Transverse colon (tissue), 4 donors: ENCODE measurements at regions not wholly inside any gene's neighbourhood (a gene's known extent, or its start where the extent isn't known, plus 50 kb on each side); places are given as distances from the start of the nearest gene placed in this dataset.
A peak's percentile ranks its signal among the peaks of the same experiment; 100 is the strongest.

Source experiments
- DNase-seq: peaks from one replicate; pipeline ENCODE4 v3.0.0-alpha.2; 2019
- H3K27ac ChIP-seq, 4 donors: fragments of 200-600 bp; sonication (generic); 2 replicates each; pipeline ENCODE4 v1.5.1; 2016 to 2018; ENCODE audit warnings: inconsistent platforms in 4 of 4
- H3K27me3 ChIP-seq: fragments of 200-600 bp; sonication (generic); 2 replicates; pipeline ENCODE4 v1.5.1; 2017; ENCODE audit warnings: inconsistent platforms
- H3K36me3 ChIP-seq, 4 donors: fragments of 200-600 bp; sonication (generic); 2 replicates each; pipeline ENCODE4 v1.5.1; 2017 to 2019; ENCODE audit warnings: inconsistent platforms in 4 of 4
- H3K4me1 ChIP-seq, 4 donors: fragments of 200-600 bp; sonication (generic); 2 replicates each; pipeline ENCODE4 v1.5.1; 2017 to 2020; ENCODE audit warnings: inconsistent platforms in 4 of 4
- H3K4me3 ChIP-seq, 4 donors: fragments of 200-600 bp; sonication (generic); 1 replicate in 1 of 4; 2 replicates in 3 of 4; pipeline versions ENCODE4 v1.5.1 to v1.6.1; 2017 to 2019; ENCODE audit warnings: inconsistent platforms in 4 of 4
- H3K9me3 ChIP-seq, 2 donors: fragments of 200-600 bp; sonication (generic); 2 replicates each; pipeline ENCODE4 v1.5.1; 2017 to 2019; ENCODE audit warnings: inconsistent platforms in 2 of 2
- CTCF ChIP-seq, 5 experiments: fragments of 200-600 bp in 3 of 5; fragments of 450-650 bp in 2 of 5; sonication (generic) in 3 of 5; IDR thresholded peaks; 1 replicate in 2 of 5; 2 replicates in 3 of 5; pipeline ENCODE4 v1.5.1; 2016 to 2017; ENCODE audit warnings: antibody characterized with exemption in 5 of 5, inconsistent platforms in 3 of 5, mild to moderate bottlenecking in 2 of 5, moderate library complexity in 1 of 5
- EP300 ChIP-seq: sonication (generic); formaldehyde crosslinking; IDR thresholded peaks from one replicate; pipeline ENCODE4 v1.6.1; 2017; ENCODE audit warnings: antibody characterized with exemption, low read depth
- POLR2A ChIP-seq: fragments of 450-650 bp; IDR thresholded peaks from one replicate; pipeline ENCODE4 v1.6.1; 2016; ENCODE audit warnings: antibody characterized with exemption, mild to moderate bottlenecking, moderate library complexity
- POLR2AphosphoS5 ChIP-seq, 3 donors: sonication (generic); formaldehyde crosslinking; IDR thresholded peaks; one replicate each; pipeline ENCODE4 v1.6.1; 2016; ENCODE audit warnings: antibody characterized with exemption in 3 of 3
- WGBS, 2 donors: methylation state at CpG; one replicate each; pipeline ENCODE4 v1.1.5; 2018; ENCODE audit warnings: low coverage in 1 of 2; 5-methylcytosine and 5-hydroxymethylcytosine counted together
- in situ Hi-C, 4 donors: fragments of 200-750 bp; cut with MboI; loops; one replicate each; pipeline versions ENCODE4 v1.15.0 to v1.15.1; 2017; ENCODE audit warnings: low sequenced_read_pairs in 3 of 4, low pct_ligation_motif_present in 1 of 4, low pct_unique_long_range_greater_than_20kb in 1 of 4
- intact Hi-C: fragments of 100-400 bp; cut with DNase I; formaldehyde crosslinking; loops from one replicate; pipeline ENCODE4 v1.15.1; 2023; ENCODE audit warnings: low total_unique reads

GRCh38 chr11:114790910-114791309 lies 112.6 kb downstream of the NXPE2 start:
- in situ Hi-C loops, result no loop called here

GRCh38 chr11:114794048-114794684 lies 115.8 kb downstream of the NXPE2 start:
- no peaks in the 10 kb centered on the region for H3K9me3 ChIP-seq
- TF ChIP-seq POLR2A, result no peak
- TF ChIP-seq CTCF (IDR thresholded peaks at IDR 0.05), result no peak
- no peak for TF ChIP-seq EP300
- TF ChIP-seq POLR2AphosphoS5 (IDR thresholded peaks at IDR 0.05), result no peak
- DNase-seq, result no peak
- H3K27ac ChIP-seq, result no peak overlapping the region
- H3K4me1 ChIP-seq, result no peaks in the 10 kb centered on the region
- intact Hi-C loops, result no loop called here
- WGBS, 2 donors, result 24 to 41% methylated on average over 3 of the region's 3 CpGs
- in situ Hi-C loops, result no loop called here
- no peaks in the 10 kb centered on the region for H3K27me3 ChIP-seq
- H3K4me3 ChIP-seq, result no peak overlapping the region
- H3K36me3 ChIP-seq, result no peaks in the 10 kb centered on the region

More at GRCh38 chr11:114790910-114791309, 112.6 kb downstream of the NXPE2 start:
- Histone ChIP-seq H3K4me1 (no peaks in the 10 kb centered on the region), H3K27ac (no peak overlapping the region), H3K27me3 (no peaks in the 10 kb centered on the region), H3K9me3 (no peaks in the 10 kb centered on the region), H3K4me3 (no peak overlapping the region), H3K36me3 (no peaks in the 10 kb centered on the region)
- DNase-seq, result no peak
- intact Hi-C loops, result no loop called here
- TF ChIP-seq EP300 (no peak), CTCF (IDR thresholded peaks at IDR 0.05) (no peak), POLR2A (no peak), POLR2AphosphoS5 (IDR thresholded peaks at IDR 0.05) (no peak)
- WGBS, 2 donors, result 40 to 70% methylated on average over 3 of the region's 3 CpGs

- in situ Hi-C loops, result no loop called here
- intact Hi-C loops, result no loop called here
- Histone ChIP-seq H3K4me1 (no peaks in the 10 kb centered on the region), H3K27me3 (no peaks in the 10 kb centered on the region), H3K9me3 (no peaks in the 10 kb centered on the region), H3K27ac (no peak overlapping the region), H3K4me3 (no peak overlapping the region), H3K36me3 (no peaks in the 10 kb centered on the region)
- 41 to 57% methylated on average over 8 to 9 of the region's 9 CpGs for WGBS, 2 donors
- TF ChIP-seq POLR2AphosphoS5 (IDR thresholded peaks at IDR 0.05), result peak in 1 of 3 donors; percentile 36
- no peak for TF ChIP-seq CTCF (IDR thresholded peaks at IDR 0.05)
- no peak for DNase-seq
These were observed 118.8 kb downstream of the NXPE2 start for GRCh38 chr11:114796954-114797721.

GRCh38 chr11:114799476-114799875 lies 121.1 kb downstream of the NXPE2 start:
- no peaks in the 10 kb centered on the region for H3K4me1 ChIP-seq
- 33 to 40% methylated on average over 3 to 6 of the region's 6 CpGs for WGBS, 2 donors
- in situ Hi-C loops, result no loop called here
- H3K4me3 ChIP-seq, result no peak overlapping the region
- no peak overlapping the region for H3K27ac ChIP-seq
- intact Hi-C loops, result no loop called here
- no peak for DNase-seq
- TF ChIP-seq EP300 (no peak), POLR2AphosphoS5 (IDR thresholded peaks at IDR 0.05) (no peak), POLR2A (no peak), CTCF (IDR thresholded peaks at IDR 0.05) (no peak)
- no peaks in the 10 kb centered on the region for H3K36me3 ChIP-seq
- H3K27me3 ChIP-seq, result no peaks in the 10 kb centered on the region
- no peaks in the 10 kb centered on the region for H3K9me3 ChIP-seq
